NCI-H1105 treated with DMSO at 0.1 percent for 48 hours (cell line): ENCODE measurements at regions not wholly inside any gene's neighbourhood (a gene's known extent, or its start where the extent isn't known, plus 50 kb on each side); places are given as distances from the start of the nearest gene placed in this dataset.
"Not testable (repeated sequence)": the region's sequence is repeated elsewhere in the genome, so short reads cannot be mapped to it uniquely, and the experiment has no call there.

Experiments used
- DNase-seq: peaks from one replicate; lab custom pipeline; 2025; lab: John Stamatoyannopoulos, UW

GRCh38 chr4:117691572-117692351, 342.5 kb upstream of the NDST3 start:
- no peak for DNase-seq

- no peak for DNase-seq
These were observed 341.7 kb upstream of the NDST3 start for GRCh38 chr4:117692538-117692937.

DNA sequence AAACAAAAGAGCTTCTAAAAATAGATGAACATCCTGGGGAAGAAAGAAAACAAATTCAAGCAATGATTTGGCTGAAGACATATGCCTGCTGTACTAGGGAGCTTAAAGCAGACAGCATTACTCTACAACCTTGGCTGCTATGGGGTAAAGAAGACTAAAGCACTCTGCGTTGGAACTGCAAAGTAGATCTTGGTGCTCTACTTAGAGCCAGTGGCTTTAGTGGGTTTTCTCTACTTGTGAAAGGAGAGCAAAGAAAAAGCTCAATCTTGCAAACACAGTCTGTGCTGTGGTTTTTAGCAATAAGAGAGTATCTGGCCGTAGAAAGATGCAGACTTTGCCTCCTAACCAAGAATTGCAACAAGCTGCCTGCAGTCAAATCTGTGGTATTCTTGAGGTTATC, 334.7 kb upstream of the NDST3 start:
- no peak for DNase-seq

DNA sequence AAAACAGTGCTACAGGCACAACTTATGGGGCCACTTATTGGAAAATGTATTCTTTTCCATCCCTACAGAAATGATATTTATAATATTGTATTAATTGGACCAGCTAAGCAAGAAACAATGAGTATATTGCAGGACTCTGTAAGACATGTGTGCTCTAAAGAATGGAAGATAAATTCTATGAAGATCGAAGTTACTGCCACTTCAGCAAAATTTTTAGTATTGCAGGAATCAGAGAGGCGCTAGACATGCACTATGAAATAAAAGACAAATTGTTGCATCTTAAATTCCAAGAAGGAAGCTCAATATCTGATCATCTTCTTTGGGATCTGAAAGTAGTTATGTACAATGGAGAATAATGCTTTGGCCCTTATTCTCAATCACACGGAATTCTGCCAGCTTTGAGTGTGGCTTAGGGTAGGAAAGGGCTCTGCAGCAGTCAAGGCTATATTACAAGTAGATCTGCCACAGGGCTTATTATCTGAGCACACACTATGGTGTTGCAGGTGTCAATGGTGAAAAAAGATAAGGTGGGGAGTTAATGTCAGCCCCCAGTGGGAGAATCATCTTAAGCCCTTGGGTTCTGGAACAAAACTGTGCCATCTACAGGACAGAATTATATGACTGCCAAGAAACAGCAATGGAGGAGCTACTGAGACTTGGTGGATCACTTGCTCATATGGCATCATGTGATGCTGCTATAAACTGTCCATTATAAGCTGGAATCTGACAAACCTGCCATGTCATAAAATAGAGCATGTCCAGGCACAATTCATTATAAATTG, 334.0 kb upstream of the NDST3 start:
- no peak for DNase-seq

GRCh38 chr4:117702353-117702752, 331.9 kb upstream of the NDST3 start:
- no peak for DNase-seq

DNA sequence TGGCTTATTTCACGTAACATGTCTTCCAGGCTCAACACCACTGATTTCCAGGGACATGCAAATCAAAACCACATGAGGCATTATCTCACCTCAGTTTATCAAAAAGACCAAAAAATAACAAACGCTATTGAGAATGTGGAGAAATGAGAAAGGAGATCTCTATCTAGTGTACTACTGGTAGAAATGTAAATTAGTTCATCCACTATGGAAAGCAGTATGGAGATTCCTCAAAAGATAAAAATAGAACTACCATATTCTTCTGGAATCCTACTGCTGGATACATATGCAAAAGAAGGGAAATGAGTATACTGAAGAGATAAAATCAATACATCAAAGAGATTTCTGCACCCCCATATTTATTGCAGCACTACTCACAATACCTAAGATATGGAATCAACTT, 329.6 kb upstream of the NDST3 start:
- no peak for DNase-seq

GRCh38 chr4:117740736-117741135, 293.6 kb upstream of the NDST3 start:
- DNase-seq = no peak

DNA sequence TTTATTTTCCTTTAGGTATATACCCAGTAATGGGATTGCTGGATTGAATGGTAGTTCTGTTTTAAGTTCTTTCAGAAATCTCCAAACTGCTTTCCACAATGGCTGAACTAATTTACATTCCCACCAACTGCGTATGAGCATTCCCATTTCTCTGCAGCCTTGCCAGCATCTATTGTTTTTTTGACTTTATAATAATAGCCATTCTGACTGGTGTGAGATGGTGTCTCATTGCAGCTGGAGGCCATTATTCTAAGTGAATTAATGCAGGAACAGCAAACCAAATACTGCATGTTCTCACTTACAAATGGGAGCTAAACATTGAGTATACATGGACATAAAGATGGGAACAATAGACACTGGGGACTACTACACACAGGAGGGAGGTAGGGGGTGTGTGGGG, 288.9 kb upstream of the NDST3 start:
- not testable (repeated sequence) for DNase-seq

GRCh38 chr4:117755438-117755837, 278.8 kb upstream of the NDST3 start:
- no peak for DNase-seq

- no peak for DNase-seq
These were observed 265.7 kb upstream of the NDST3 start for GRCh38 chr4:117768610-117769009.

DNA sequence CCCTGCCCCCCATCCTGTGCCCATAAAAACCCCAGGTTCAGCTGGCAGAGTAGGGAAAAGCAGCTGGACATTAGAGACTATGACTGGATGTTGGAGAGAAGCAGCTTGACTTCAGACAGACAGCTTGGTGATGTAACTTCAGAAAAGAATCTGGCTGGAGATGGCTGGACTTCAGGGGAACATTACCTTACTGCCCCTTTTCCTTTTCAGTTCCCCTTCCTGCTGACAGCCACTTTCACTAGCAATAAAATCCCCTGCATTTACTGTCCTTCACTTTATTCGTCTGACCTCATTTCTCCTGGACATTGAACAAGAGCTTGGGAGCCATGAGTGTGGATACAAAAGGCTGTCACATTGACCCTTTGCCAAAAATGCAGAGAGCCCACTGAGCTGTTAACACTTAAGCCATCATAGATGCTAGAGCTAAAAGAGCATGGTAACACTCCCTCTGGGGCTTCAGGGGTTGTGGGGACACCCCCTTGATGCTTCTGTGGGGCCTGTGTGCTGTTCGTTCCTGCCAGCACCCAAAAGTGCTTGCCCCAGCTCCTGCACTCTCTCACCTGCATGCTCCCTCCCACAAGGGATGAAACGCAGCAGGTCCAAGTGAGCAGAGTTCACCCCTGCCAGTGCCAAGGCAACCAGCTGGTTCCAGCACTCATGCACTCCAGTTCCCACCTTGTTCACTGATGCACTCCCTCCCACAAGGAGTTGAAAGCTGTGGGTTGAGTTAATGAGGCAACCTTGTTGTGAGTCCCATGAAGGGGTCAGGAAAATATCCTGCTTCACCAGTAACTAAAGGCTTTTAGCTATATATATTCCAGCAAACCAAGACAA, 263.8 kb upstream of the NDST3 start:
- DNase-seq = no peak

- no peak for DNase-seq
These were observed 262.5 kb upstream of the NDST3 start for GRCh38 chr4:117771647-117772337.

DNA sequence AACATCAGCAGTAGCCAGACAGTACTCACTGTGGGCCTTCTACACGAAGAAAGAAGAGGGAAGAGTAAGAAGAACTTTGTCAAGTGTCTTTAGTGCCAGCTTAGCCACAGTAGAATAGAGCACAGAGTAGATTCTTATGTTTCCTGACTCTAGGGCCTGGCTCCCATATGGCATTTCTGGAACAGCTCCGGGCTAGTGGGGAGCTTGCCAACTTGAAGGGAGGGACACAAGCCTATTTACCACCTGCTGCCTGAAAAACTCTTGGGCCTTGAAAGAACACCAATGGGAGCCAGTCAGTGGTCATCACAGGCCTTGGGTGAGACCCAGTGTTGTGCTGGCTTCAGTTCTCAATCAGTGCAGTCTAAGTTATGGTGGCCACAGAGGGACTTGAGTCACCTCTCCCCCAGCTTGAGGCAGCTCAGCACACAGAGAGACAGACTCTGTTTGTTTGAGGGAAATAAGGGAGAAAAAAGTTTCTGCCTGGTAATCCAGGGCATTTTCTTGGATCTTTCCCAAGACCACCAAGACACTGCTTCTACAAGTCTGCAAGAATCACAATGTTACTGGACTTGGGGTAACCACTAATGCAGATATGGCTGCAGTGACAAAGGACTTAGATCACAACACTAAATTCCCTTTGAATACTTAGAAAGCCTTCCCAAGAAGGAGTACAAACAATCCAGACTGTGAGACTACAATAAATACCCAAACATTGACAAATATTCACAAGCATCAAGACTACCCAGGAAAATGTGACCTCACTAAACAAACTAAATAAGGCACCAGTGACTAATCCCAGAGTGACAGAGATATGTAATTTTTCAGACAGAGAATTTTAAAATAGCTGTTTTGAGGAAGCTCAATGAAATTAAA, 261.0 kb upstream of the NDST3 start:
- DNase-seq = no peak

DNA sequence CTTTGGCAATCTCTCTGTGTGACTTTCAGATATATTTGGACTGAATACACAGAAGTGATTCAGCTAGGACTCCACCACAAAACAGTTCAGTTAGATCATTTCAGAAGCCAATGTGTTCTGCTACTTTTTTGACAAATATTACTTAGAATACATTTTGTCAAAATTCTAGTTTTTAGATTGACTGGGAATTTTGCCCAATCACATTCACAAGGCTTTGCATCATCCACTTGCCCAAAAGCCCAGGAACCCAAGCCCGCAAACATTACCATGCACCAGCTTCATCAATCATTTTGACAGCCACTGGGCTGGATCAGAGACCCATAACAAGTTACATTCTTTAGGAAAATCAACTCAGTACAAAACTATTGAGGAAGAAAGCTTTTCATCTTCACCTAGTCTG, 256.6 kb upstream of the NDST3 start:
- no peak for DNase-seq

DNA sequence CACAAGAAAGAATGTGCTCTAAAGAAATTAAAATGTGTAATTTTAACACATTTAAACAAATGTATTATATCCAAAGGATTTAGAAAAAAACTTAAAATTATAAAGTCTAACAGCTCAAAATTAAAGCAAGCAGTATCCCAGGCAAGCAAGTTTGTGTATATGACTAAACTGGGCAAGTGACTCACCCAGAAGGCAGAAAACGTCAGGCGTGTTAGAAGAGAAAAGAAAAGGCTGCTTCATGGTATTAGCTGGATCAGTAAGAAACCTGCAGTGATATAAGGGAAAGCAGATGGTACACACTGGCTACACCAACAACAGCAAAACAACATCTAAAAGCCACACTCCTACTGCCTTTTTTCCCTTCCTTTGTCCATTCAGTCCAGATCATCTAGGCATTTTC, 250.6 kb upstream of the NDST3 start:
- DNase-seq = no peak

DNA sequence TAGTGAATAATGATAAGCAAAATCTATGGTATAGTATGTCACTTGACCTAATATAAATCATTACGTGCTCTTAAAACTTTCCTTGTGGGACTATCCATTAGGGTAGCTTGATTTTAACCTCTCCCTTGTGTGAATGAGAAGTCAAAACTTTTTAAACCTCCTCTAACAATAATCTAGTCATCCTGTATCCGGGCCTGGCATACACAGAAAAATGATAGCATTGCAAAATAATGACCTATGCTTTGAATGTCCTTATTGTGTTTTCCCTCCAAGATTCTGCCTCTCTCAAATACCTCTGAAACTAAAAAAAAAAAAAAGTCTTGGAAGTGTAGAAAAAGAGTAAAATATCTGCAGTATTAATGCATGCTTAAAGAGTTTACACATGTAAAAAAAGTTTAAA, 250.0 kb upstream of the NDST3 start:
- no peak for DNase-seq

DNA sequence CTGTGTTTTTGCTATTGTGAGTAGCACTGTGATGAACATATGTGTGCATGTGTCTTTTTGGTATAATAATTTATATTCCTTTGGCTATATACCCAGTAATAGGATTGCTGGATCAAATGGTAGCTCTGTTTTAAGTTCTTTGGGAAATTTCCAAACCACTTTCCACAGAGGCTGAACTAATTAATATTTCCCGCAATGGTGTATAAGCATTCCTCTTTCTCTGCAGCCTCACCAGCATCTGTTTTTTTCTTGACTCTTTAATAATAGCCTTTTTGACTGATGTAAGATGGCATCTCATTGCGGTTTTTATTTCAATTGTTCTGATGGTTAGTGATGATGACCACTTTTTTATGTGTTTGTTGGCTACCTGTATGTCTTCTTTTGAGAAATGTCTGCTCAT, 247.7 kb upstream of the NDST3 start:
- no peak for DNase-seq

DNA sequence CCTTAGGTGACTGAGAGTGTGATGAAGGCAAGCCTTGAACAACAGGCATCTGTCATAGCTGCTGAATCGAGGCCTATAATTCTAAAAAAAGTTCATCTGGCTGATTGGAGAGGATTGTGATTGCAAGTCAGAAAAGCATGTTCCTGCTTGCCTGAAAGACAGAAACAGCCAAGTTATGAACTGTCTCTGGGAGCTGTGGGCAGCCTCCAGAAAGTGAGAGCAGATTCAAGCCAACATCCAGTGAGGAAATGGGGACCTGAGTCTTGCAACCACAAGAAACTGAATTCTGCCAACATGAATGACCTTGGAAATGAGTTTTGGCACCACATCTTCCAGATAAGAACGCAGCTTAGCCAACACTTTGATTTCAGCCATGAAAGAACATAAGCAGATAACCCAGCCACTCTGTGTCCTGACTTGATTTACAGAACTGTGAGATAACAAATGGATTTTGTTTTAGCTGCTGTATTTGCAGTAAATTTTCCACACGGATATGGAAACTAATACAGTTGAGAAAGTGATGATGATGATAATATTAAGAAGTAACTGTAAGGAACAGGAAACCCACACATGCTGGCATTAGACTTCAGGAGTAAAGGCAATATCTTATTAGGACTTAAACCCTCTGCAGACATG, 240.3 kb upstream of the NDST3 start:
- DNase-seq = no peak

- DNase-seq = no peak
These were observed 237.6 kb upstream of the NDST3 start for GRCh38 chr4:117796677-117797076.

- no peak for DNase-seq
These were observed 233.7 kb upstream of the NDST3 start for GRCh38 chr4:117800636-117801035.

GRCh38 chr4:117801756-117802155, 232.5 kb upstream of the NDST3 start:
- no peak for DNase-seq
